HG02973 (cell line): ENCODE measurements at regions not wholly inside any gene's neighbourhood (a gene's known extent, or its start where the extent isn't known, plus 50 kb on each side); places are given as distances from the start of the nearest gene placed in this dataset.
"Not testable (repeated sequence)": the region's sequence is repeated elsewhere in the genome, so short reads cannot be mapped to it uniquely, and the experiment has no call there.

Experiments
- ATAC-seq: cut with Tn5 transposase; IDR thresholded peaks from one replicate; pipeline ENCODE4 v1.9.1; 2021; ENCODE audit warnings: moderate library complexity; ENCODE audit not compliant: unreplicated experiment

- no peak for ATAC-seq
Observed at GRCh38 chr11:103584021-103584420, 452.4 kb upstream of the DDI1 start.

DNA sequence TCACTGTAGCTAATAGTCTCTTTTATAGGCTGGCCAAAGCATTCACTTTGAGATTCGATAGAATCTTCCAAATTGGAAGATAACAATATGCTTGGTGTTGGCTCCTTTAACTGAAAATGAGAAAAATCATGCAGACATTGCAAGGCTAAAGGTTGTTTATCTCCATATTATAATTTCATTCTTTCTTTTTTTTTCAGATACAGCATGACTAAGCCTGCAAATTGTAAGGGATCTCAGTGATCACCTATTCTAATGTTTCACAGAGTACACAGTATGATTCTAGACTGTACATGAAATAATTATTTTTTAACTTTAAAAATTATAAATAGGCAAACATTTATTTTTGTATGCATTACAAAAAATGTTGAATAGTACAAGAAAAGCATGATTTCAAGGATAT lies 451.7 kb upstream of the DDI1 start:
- ATAC-seq = no peak

DNA sequence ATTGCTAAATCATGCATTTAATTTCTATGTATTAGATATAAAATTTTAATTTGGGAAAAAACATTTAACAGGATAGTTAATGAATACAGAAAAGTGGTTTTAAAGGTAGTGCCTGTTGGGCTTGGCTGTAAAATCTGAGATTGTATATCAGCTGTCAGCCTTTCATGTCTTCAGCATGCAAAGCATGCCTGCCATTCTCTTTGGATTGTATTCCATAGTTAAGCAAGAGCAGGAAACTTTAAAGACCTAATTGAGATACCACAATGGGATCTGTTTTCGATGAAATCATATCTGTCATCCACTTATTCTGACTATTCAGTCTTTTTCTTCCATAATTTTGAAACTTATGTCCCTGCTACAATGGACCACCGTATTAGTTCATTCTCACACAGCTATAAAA lies 451.0 kb upstream of the DDI1 start:
- no peak for ATAC-seq

GRCh38 chr11:103585911-103586310 lies 450.5 kb upstream of the DDI1 start:
- no peak for ATAC-seq

- ATAC-seq = no peak
Observed at GRCh38 chr11:103586756-103587155, 449.7 kb upstream of the DDI1 start.

GRCh38 chr11:103587901-103588788 lies 448.3 kb upstream of the DDI1 start:
- ATAC-seq = no peak

DNA sequence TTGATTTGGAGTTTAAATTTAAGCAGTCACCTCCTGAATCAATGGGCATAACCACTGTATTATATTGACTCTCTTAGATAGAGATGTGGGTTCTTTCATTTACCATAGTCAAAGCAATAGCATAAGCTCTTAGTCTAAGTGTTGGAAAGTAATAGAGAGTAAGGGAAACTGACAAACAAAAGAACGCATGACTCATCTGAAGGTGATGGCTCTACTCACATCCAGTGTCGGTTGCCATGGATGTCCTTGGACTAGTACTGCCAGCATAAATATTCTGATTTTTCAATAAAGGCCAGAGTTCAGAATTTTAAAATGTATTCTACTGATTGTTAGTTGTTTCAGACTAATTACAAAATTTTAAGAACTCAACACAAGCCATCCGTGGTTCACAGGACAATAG lies 444.9 kb upstream of the DDI1 start:
- no peak for ATAC-seq

DNA sequence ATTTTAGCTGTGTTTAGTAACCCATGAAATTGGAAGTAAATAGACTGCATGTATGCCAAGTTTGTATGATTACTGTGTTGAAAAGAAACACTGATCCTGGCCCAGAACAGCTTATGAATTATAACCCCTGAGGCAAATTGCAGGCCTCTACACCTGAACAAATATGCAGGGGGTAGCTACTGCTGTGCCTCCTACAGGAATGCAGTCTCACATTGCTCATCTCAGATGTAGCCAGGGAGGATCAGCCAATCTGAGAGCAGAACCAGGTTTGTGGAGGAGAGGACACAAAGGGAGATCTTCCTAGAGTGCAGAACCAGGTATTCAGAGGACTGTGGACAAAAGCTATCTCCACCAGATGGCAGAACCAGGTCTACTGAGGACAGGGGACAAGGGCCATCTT lies 442.2 kb upstream of the DDI1 start:
- ATAC-seq = no peak

DNA sequence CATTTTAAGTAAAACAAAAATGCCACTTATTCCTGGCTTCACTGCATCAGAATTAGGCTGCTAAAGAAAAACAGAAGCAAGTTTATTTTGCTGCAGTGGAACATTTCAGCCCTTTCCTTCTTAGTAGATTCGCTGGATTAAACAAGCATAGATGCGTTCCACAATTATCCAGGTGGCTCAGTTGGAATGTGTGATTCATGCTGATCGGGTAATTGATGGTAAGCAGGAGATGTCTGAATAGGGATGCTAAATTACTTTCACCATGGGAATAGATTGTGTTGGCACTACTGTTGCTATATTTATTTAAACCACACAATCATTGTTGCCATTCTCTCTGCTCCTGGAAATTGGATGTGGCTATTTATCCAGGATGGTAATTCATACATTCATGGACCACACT lies 440.1 kb upstream of the DDI1 start:
- no peak for ATAC-seq

- peak; percentile 98 for ATAC-seq
Observed at GRCh38 chr11:103601225-103601846, 435.1 kb upstream of the DDI1 start.

DNA sequence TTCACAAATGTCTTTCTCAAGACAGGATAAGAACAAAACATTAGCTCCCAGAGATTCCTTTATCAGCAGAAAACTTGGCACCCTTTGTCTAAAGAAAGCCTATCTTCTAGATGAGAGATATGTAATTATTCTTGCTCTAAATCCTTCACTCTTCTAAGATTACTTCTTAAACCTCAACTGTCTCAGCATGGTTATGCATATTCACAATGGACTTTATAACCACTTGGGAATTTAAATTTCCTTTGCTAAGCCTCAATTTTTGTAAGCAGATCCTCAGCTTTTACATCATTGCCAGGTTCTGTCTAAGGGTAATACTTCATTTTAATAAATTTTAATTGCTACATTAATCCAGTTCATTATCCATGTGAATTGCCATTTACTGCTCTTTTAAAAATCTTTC lies 433.6 kb upstream of the DDI1 start:
- no peak for ATAC-seq

DNA sequence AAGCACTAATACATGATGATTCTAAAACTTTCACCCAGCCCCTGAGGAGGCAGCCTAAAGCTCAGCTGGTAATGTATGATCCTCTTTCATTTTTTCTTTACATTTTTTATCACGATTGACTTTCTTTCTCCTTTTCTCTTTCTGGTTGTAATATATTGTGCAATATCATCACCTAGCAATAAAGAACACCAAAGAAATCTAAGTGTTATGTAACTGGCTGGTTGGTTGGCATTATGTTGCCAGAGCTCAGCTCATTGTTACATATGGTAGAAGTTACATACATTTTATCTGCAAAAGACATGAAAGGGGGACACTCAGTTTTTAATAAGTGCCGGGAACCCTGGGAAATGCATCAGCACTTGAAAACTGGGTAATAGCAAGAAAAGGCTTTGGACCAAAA lies 432.1 kb upstream of the DDI1 start:
- no peak for ATAC-seq

- no peak for ATAC-seq
Observed at GRCh38 chr11:103608566-103608965, 427.9 kb upstream of the DDI1 start.

GRCh38 chr11:103609117-103610066 lies 427.0 kb upstream of the DDI1 start:
- no peak for ATAC-seq

- no peak for ATAC-seq
Observed at GRCh38 chr11:103610435-103610834, 426.0 kb upstream of the DDI1 start.

- not testable (repeated sequence) for ATAC-seq
Observed at GRCh38 chr11:103611526-103612260, 424.7 kb upstream of the DDI1 start.

- not testable (repeated sequence) for ATAC-seq
Observed at GRCh38 chr11:103612451-103612850, 424.0 kb upstream of the DDI1 start.

DNA sequence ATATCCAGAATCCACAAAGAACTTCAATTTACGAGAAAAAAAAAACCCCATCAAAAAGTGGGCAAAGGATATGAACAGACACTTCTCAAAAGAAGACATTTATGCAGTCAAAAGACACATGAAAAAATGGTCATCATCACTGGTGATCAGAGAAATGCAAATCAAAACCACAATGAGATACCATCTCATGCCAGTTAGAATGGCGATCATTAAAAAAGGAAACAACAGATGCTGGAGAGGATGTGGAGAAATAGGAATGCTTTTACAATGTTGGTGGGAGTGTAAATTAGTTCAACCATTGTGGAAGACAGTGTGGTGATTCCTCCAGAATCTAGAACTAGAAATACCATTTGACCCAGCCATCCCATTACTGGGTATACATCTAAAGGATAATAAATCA lies 419.9 kb upstream of the DDI1 start:
- not testable (repeated sequence) for ATAC-seq

GRCh38 chr11:103618528-103618927 lies 417.9 kb upstream of the DDI1 start:
- no peak for ATAC-seq

- ATAC-seq = no peak
Observed at GRCh38 chr11:103619480-103619879, 417.0 kb upstream of the DDI1 start.

DNA sequence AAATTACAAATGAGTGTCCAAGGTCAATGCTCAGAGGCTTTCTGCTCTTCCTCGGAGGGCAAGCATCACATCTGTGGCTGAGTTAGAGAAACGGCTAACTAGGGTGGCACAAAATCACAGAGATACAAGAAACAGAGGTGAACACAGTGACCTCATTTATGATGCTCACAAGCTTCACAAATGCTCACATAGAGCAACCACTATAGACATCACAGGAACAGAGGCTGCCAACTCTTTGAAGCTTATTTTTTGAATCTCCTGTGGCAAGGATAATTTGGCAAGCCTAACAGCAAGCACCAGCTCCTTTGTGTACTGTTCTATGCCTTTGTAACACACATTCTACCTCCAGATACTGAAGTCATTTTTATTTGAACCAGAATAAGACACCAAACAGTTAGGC lies 416.5 kb upstream of the DDI1 start:
- ATAC-seq = no peak
